Mesodermal cell (in vitro differentiated cells): ENCODE measurements at regions not wholly inside any gene's neighbourhood (a gene's known extent, or its start where the extent isn't known, plus 50 kb on each side); places are given as distances from the start of the nearest gene placed in this dataset.

Experiments used
- H3K27ac ChIP-seq: 2 replicates; pipeline ENCODE4 v1.7.0; 2013; ENCODE audit warnings: mild to moderate bottlenecking, low read depth, low read length, moderate library complexity; ENCODE audit not compliant: severe bottlenecking
- H3K36me3 ChIP-seq: 2 replicates; pipeline ENCODE4 v1.7.1; 2013; ENCODE audit warnings: mild to moderate bottlenecking, low read length, moderate library complexity; ENCODE audit not compliant: control insufficient read depth, insufficient read depth
- H3K4me1 ChIP-seq: one replicate; pipeline ENCODE4 v1.7.1; 2013; ENCODE audit warnings: mild to moderate bottlenecking, low read length; ENCODE audit not compliant: insufficient read depth, control insufficient read depth, poor library complexity, severe bottlenecking
- H3K4me3 ChIP-seq: 2 replicates; pipeline ENCODE4 v1.7.0; 2013; ENCODE audit warnings: low read length, control low read depth, mild to moderate bottlenecking; ENCODE audit not compliant: insufficient read depth, poor library complexity, severe bottlenecking; ENCODE audit errors: extremely low read depth
- H3K9me3 ChIP-seq: 2 replicates; pipeline ENCODE4 v1.7.1; 2013; ENCODE audit warnings: mild to moderate bottlenecking, low read length, moderate library complexity; ENCODE audit not compliant: control insufficient read depth
- WGBS, 2 experiments: methylation state at CpG; one replicate each; pipeline ENCODE4 v1.1.5; 2013; ENCODE audit warnings: missing lambda C conversion rate in 2 of 2; ENCODE audit not compliant: insufficient coverage in 2 of 2; 5-methylcytosine and 5-hydroxymethylcytosine counted together

DNA sequence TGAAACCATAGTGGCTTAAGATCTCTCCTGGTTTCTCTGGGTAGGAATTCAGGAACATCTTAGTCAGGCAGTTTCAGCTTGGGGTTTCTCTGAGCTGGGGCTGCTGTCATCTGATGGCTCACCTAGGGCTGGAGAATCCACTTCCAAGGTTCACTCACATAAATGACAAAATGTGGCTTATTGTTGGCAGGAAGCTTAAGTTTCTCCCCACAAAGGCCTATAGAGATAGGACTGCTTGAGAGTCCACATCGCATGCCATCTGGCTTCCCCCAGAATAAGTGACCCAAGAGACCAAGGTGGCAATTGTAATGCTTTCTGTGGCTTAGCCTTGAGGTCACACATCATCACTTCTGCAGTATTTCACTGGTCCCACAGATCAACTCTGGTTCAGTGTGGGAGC is 131.4 kb downstream of the EDN1 start:
- no peak overlapping the region for H3K4me3 ChIP-seq
- H3K4me1 ChIP-seq: no peaks in the 10 kb centered on the region
- H3K36me3 ChIP-seq: no peaks in the 10 kb centered on the region
- peaks cover 7% of the 10 kb centered on the region for H3K9me3 ChIP-seq
- 100% methylated on average over 1 of the region's 1 CpG; no CpG with 5 or more reads in 1 of the 2 experiments for WGBS, 2 experiments
- no peak overlapping the region for H3K27ac ChIP-seq

DNA sequence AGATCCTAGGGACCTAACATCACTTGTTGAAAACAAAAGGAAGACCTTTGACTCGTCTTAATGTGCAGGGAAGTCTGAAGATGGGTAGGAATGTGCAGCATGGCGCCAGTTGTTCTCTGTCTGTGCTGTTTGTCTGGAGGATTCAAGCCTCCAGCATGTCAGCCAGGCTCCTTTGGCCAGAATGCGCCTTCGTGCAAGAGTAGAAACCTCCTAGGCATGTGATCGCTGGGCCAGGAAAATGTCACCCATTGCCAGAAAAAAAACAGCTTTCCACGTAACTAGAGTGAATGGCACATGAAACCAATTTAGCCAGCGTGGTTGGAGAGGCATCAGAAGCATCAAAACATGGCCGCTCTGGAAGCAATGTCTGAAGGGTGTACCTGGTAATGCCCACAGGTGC is 132.7 kb downstream of the EDN1 start:
- Histone ChIP-seq H3K27ac (no peak overlapping the region), H3K4me1 (no peaks in the 10 kb centered on the region), H3K4me3 (no peak overlapping the region), H3K36me3 (no peaks in the 10 kb centered on the region), H3K9me3 (peaks cover 7% of the 10 kb centered on the region)
- WGBS, 2 experiments: 87 to 98% methylated on average over 8 of the region's 8 CpGs

DNA sequence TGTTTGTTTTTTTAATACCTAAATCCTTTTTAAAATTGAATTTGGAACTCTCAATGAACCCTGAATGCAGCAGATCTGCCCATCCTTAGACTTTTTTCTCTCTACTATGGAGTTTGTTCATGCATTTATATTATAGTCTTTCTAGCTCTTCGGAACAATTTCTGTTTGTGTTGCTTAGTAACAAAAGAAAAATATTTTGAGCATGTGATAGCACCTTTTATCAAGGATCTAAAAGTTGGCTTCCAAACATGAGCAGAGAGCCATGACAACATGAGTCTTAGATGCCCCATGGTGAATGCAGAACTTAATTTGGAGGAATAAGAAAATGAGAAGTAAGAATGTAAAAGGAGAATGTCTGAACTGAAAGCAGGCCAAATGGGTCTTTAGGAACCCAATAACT is 133.7 kb downstream of the EDN1 start:
- peaks cover 3% of the 10 kb centered on the region for H3K9me3 ChIP-seq

DNA sequence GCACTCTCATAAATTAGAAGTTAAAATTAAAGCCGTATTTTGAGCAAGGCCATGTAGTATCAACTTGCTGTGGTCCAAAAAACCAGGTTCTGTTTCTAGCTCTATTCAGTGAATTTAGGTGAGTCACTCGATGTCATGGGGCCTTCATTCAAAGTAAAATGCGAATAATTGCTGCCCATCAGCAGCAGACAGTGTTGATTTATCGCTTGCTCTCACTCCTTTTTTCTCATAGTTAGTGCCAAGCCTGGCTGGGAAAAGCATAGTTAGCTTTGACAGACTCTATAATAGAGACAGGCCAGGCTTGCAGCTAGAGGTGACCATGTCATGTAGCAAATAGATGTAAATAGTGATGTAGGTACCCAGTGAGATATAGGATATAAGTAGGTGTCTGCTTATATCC is 136.0 kb downstream of the EDN1 start:
- Histone ChIP-seq H3K4me1 (no peaks in the 10 kb centered on the region), H3K27ac (no peak overlapping the region), H3K4me3 (no peak overlapping the region), H3K36me3 (no peaks in the 10 kb centered on the region), H3K9me3 (no peaks in the 10 kb centered on the region)
- 60 to 67% methylated on average over 3 to 4 of the region's 4 CpGs for WGBS, 2 experiments

More for the DNA sequence above, 133.7 kb downstream of the EDN1 start:
- Histone ChIP-seq H3K27ac (no peak overlapping the region), H3K36me3 (no peaks in the 10 kb centered on the region), H3K4me1 (no peaks in the 10 kb centered on the region), H3K4me3 (no peak overlapping the region)
- no CpG with 5 or more reads among the region's 1 CpG for WGBS, 2 experiments

DNA sequence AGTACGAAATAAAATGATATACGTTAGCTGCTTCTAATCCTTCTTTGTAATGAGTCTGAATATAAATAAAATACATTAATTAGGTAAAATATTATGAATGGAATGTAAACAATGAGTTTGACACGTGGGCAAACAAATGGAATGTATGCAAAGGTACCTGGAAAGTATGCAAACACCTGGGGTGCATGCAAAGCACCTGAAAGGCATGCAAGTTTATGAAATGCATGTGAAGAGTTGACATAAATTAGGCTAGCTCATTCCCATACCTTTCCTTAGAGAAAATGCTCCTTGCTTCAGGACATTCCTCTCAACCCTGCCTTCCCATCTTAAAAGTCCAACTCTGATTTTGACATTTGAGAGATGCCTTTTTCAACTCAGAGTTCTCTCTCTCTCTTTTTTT is 140.9 kb downstream of the EDN1 start:
- Histone ChIP-seq H3K4me1 (no peaks in the 10 kb centered on the region), H3K27ac (no peak overlapping the region), H3K36me3 (no peaks in the 10 kb centered on the region), H3K9me3 (no peaks in the 10 kb centered on the region), H3K4me3 (no peak overlapping the region)
- WGBS, 2 experiments: 20 to 40% methylated on average over 1 of the region's 3 CpGs

DNA sequence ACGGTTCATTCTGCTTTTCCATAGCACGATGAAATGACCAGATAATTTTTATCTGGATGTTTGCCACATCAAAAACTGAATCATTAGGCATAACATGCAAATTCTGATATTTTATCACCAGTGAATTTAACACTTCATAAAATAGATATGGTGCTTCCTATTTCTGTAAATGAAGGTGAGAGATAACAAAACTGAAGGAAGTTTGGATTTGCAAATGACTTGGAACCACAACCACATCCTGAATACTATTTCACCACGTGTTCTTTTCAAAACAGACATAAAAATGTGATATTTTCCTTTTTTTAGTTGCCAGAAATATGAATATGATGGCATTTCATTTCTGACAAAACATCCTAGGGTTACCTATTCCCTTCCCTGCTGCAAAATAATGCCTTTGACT is 146.1 kb downstream of the EDN1 start:
- H3K4me3 ChIP-seq: no peak overlapping the region
- H3K27ac ChIP-seq: no peak overlapping the region
- no CpG with 5 or more reads among the region's 3 CpGs for WGBS, 2 experiments
- no peaks in the 10 kb centered on the region for H3K36me3 ChIP-seq
- H3K4me1 ChIP-seq: no peaks in the 10 kb centered on the region
- H3K9me3 ChIP-seq: peaks cover 5% of the 10 kb centered on the region

DNA sequence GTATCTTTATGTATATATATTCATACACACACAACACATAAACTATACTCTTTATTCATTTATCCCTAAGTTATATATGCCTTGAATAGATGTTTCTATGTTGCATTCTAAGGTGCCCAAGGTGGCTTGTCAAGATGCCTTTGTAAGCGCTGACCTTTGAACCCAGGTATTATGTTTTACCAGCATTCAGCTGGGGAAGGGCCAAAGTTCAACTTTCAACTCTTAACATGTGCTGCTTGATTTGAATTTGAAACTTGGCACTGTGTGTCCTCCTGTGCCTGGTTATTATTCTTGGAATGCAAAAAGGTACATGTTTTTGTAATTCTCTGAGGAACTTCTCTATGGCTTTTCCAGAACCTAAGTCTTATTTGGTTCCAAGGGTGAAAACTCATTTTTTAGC is 146.5 kb downstream of the EDN1 start:
- Histone ChIP-seq H3K27ac (no peak overlapping the region), H3K9me3 (peaks cover 5% of the 10 kb centered on the region), H3K36me3 (no peaks in the 10 kb centered on the region), H3K4me3 (no peak overlapping the region), H3K4me1 (no peaks in the 10 kb centered on the region)
- 54% methylated on average over 1 of the region's 1 CpG; no CpG with 5 or more reads in 1 of the 2 experiments for WGBS, 2 experiments

DNA sequence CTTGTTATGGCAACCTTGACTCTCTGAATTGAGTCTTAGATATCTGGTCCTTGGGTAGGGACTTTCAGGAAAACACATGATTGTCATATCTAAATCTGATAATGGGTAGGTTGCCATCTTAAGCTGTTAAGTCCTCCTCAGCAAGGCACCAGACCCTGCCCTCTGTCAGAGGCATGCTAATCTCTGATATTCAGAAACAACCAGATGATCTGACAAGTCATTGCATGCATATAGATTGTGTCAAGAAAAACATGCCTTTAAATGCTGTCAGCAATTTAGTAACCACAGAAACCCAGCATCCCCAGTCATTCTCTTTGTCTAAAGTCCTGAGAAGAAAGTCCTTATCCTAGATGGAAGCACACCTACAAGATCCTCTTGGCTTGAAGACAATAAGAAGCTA is 149.1 kb downstream of the EDN1 start:
- H3K27ac ChIP-seq: no peak overlapping the region
- H3K36me3 ChIP-seq: no peaks in the 10 kb centered on the region
- peaks cover 5% of the 10 kb centered on the region for H3K9me3 ChIP-seq
- no peak overlapping the region for H3K4me3 ChIP-seq
- peaks cover 3% of the 10 kb centered on the region for H3K4me1 ChIP-seq

DNA sequence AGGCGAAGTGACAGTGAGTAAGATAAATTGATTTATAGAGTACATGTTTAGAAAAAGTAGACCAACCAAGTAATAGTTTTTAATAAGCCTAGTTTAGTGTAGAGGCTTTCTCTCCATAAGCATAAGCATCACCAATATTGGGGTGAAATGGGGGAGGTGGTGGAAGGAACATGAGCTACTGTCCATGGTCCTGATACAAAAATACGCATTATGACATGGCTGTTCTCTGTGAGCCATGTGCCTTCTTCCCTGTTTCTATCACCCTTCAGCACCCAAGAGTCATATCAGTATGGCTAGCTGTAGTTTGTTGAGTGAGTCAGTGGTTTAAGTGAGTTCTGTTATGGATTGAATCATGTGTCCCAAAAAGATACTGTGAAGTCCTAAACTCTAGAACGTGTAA is 150.8 kb downstream of the EDN1 start:
- 100% methylated on average over 2 of the region's 3 CpGs; no CpG with 5 or more reads in 1 of the 2 experiments for WGBS, 2 experiments
- Histone ChIP-seq H3K27ac (no peak overlapping the region), H3K9me3 (peaks cover 5% of the 10 kb centered on the region), H3K4me1 (peaks cover 3% of the 10 kb centered on the region), H3K4me3 (no peak overlapping the region), H3K36me3 (no peaks in the 10 kb centered on the region)

DNA sequence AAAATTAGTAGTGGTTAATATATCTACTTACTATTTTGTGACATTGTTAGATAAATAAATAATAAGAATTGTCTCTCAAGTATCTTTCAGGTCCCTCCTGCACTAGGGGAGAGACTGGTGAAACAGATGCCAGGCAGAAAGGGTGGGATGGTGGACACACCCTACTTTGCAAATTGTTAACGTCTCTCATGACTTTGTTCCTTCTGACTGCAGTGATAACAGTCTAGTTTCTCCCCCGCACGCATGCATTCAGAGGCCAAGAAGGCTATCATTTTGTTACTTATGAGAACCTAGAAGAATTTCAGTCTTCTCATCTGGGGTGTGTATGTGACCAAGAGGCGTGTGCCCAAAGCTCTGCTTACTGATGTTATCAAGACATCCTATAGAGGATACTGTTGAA is 152.3 kb downstream of the EDN1 start:
- Histone ChIP-seq H3K27ac (no peak overlapping the region), H3K9me3 (peaks cover 5% of the 10 kb centered on the region), H3K4me1 (peaks cover 3% of the 10 kb centered on the region), H3K36me3 (no peaks in the 10 kb centered on the region), H3K4me3 (no peak overlapping the region)
- WGBS, 2 experiments: 84 to 98% methylated on average over 3 to 4 of the region's 4 CpGs

DNA sequence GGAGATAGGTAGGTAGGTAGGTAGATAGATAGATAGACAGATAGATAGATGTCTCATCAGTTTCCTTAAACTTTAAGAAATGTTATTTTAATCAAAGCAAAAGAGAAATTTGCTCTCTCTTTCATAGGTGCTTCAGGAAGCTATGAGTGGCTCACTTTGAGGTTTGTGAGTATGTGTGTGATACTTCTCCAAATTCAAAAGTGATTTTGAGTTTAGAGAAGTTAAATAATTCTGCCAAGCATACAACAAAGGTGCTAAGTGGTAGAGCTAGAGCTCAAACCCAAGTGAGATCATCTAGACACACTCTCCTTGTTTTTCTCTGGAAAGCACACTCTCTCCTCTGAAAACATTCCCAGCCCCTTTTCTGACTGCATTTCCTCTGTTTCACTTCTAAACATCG is 156.2 kb downstream of the EDN1 start:
- no peaks in the 10 kb centered on the region for H3K36me3 ChIP-seq
- 86 to 90% methylated on average over 1 of the region's 1 CpG for WGBS, 2 experiments
- no peaks in the 10 kb centered on the region for H3K9me3 ChIP-seq
- no peak overlapping the region for H3K4me3 ChIP-seq
- H3K4me1 ChIP-seq: peaks cover 3% of the 10 kb centered on the region
- H3K27ac ChIP-seq: no peak overlapping the region

DNA sequence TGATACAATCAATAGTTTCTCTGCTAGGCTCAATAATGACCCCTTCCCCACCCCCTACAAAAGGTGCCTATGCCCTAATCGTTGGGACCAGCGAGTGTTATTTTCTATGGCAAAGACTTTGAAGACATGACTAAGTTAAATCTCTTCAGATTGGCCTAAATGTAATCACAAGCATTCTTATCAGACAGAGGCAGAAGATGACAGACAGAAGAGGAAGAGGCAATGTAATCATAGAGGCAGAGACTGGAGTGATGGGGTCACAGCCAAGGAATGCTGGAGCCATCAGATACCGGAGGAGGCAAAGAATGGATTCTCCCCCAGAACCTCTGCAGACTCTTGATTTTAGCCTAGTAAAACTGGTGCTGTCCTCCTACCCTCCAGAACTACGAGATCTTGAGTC is 159.3 kb downstream of the EDN1 start:
- WGBS, 2 experiments: 89 to 96% methylated on average over 4 of the region's 4 CpGs
- Histone ChIP-seq H3K9me3 (peaks cover 9% of the 10 kb centered on the region), H3K36me3 (no peaks in the 10 kb centered on the region)

More for the DNA sequence above, 159.3 kb downstream of the EDN1 start:
- H3K4me3 ChIP-seq: no peak overlapping the region
- no peak overlapping the region for H3K27ac ChIP-seq
- H3K4me1 ChIP-seq: no peaks in the 10 kb centered on the region
